PFSK-1 (cell line): ENCODE measurements at regions not wholly inside any gene's neighbourhood (a gene's known extent, or its start where the extent isn't known, plus 50 kb on each side); places are given as distances from the start of the nearest gene placed in this dataset.

ENCODE experiments used
- FOXP2 ChIP-seq: optimal IDR thresholded peaks from 2 replicates; pipeline ENCODE3; 2011; ENCODE audit warnings: borderline replicate concordance, control low read depth, inconsistent platforms; ENCODE audit not compliant: insufficient read depth; ENCODE audit errors: extremely low read length, extremely low read depth
- POLR2AphosphoS5 ChIP-seq: IDR thresholded peaks from 2 replicates; pipeline ENCODE4 v1.6.1; 2012; ENCODE audit warnings: low read depth, mild to moderate bottlenecking, control low read depth, low read length, moderate library complexity
- REST ChIP-seq, 2 experiments: IDR thresholded peaks; 2 replicates each; pipeline versions ENCODE4 v1.6.1 to v1.8.0; 2011 to 2012; ENCODE audit warnings: low read depth in 2 of 2, low read length in 2 of 2, control low read depth in 1 of 2, inconsistent platforms in 1 of 2, mild to moderate bottlenecking in 1 of 2, moderate library complexity in 1 of 2; ENCODE audit not compliant: insufficient read depth in 1 of 2
- SIN3A ChIP-seq: IDR thresholded peaks from 2 replicates; pipeline ENCODE4 v1.6.1; 2012; ENCODE audit warnings: mild to moderate bottlenecking, low read length, moderate library complexity, borderline replicate concordance; ENCODE audit not compliant: insufficient read depth
- TAF1 ChIP-seq: IDR thresholded peaks from 2 replicates; pipeline ENCODE4 v1.6.1; 2012; ENCODE audit warnings: low read length, control low read depth, borderline replicate concordance; ENCODE audit not compliant: insufficient read depth

GRCh38 chr1:96597218-96597617 is 124.4 kb upstream of the PTBP2 start:
- TF ChIP-seq SIN3A (no peak), FOXP2 (no peak), TAF1 (no peak), REST (IDR thresholded peaks at IDR 0.05; ENCODE audit: insufficient read depth in 1 of 2, low read depth in 2 of 2, low read length in 2 of 2) (no peak), POLR2AphosphoS5 (no peak)

GRCh38 chr1:96598416-96599168 is 123.0 kb upstream of the PTBP2 start:
- TF ChIP-seq TAF1 = no peak

GRCh38 chr1:96632045-96632664 is 89.4 kb upstream of the PTBP2 start:
- TF ChIP-seq POLR2AphosphoS5 = no peak
- no peak for TF ChIP-seq FOXP2
- no peak for TF ChIP-seq SIN3A
- TF ChIP-seq TAF1 = no peak
- no peak for TF ChIP-seq REST (IDR thresholded peaks at IDR 0.05; ENCODE audit: insufficient read depth in 1 of 2, low read depth in 2 of 2, low read length in 2 of 2)

- TF ChIP-seq POLR2AphosphoS5 (no peak), FOXP2 (no peak), TAF1 (no peak), SIN3A (no peak), REST (IDR thresholded peaks at IDR 0.05; ENCODE audit: insufficient read depth in 1 of 2, low read depth in 2 of 2, low read length in 2 of 2) (no peak)
Observed at GRCh38 chr1:96633695-96634094, 87.9 kb upstream of the PTBP2 start.

- TF ChIP-seq POLR2AphosphoS5 (no peak), FOXP2 (no peak), REST (IDR thresholded peaks at IDR 0.05; ENCODE audit: insufficient read depth in 1 of 2, low read depth in 2 of 2, low read length in 2 of 2) (no peak), TAF1 (no peak), SIN3A (no peak)
Observed at GRCh38 chr1:96634883-96635282, 86.7 kb upstream of the PTBP2 start.
